Right lobe of liver (tissue), 4 donors: ENCODE measurements at regions not wholly inside any gene's neighbourhood (a gene's known extent, or its start where the extent isn't known, plus 50 kb on each side); places are given as distances from the start of the nearest gene placed in this dataset.

Experiments used
- POLR2A ChIP-seq: fragments of 450-650 bp; IDR thresholded peaks from one replicate; pipeline ENCODE4 v1.6.1; 2017; ENCODE audit warnings: antibody characterized with exemption, mild to moderate bottlenecking
- TF ChIP-seq, protein P1 (sequence below), 4 donors: fragments of 200-600 bp in 3 of 4; fragments of 450-650 bp in 1 of 4; IDR thresholded peaks; one replicate each; pipeline versions ENCODE4 v1.5.1 to v1.8.0; 2016 to 2022; ENCODE audit warnings: antibody characterized with exemption in 4 of 4, mild to moderate bottlenecking in 2 of 4
- donor health status: DM: no; HTN: no; CAD: no.
- donor health status: DM: no; HTN: no; CAD: no.
- donor health status: DM: no; HTN: yes; CAD: no.

DNA sequence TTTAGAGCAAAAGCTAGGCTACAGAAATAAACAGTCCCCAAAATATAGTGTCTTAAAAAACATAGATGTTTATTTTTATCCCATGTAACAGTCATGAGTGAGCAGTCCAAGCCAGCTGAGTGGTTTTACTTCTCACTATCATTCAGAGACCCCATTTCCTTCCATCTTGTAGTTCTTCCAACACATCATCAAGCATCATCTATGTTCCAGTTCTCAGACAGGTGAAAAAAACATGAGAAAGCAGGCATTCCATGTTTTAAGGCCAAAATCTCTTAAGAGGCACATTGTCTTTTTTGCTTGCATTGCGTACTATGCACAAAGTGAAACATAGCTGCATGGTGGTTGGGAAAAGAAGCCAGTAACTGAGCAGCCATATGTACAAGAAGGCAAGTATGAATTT, 128.6 kb downstream of the ATOH1 start:
- TF ChIP-seq, protein P1, sequence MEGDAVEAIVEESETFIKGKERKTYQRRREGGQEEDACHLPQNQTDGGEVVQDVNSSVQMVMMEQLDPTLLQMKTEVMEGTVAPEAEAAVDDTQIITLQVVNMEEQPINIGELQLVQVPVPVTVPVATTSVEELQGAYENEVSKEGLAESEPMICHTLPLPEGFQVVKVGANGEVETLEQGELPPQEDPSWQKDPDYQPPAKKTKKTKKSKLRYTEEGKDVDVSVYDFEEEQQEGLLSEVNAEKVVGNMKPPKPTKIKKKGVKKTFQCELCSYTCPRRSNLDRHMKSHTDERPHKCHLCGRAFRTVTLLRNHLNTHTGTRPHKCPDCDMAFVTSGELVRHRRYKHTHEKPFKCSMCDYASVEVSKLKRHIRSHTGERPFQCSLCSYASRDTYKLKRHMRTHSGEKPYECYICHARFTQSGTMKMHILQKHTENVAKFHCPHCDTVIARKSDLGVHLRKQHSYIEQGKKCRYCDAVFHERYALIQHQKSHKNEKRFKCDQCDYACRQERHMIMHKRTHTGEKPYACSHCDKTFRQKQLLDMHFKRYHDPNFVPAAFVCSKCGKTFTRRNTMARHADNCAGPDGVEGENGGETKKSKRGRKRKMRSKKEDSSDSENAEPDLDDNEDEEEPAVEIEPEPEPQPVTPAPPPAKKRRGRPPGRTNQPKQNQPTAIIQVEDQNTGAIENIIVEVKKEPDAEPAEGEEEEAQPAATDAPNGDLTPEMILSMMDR (IDR thresholded peaks at IDR 0.05), result no peak
- no peak for TF ChIP-seq POLR2A
